PFSK-1 (cell line): ENCODE measurements at regions not wholly inside any gene's neighbourhood (a gene's known extent, or its start where the extent isn't known, plus 50 kb on each side); places are given as distances from the start of the nearest gene placed in this dataset.

Experiments used
- FOXP2 ChIP-seq: optimal IDR thresholded peaks from 2 replicates; pipeline ENCODE3; 2011; ENCODE audit warnings: borderline replicate concordance, control low read depth, inconsistent platforms; ENCODE audit not compliant: insufficient read depth; ENCODE audit errors: extremely low read length, extremely low read depth
- POLR2AphosphoS5 ChIP-seq: IDR thresholded peaks from 2 replicates; pipeline ENCODE4 v1.6.1; 2012; ENCODE audit warnings: low read depth, mild to moderate bottlenecking, control low read depth, low read length, moderate library complexity
- REST ChIP-seq, 2 experiments: IDR thresholded peaks; 2 replicates each; pipeline versions ENCODE4 v1.6.1 to v1.8.0; 2011 to 2012; ENCODE audit warnings: low read depth in 2 of 2, low read length in 2 of 2, control low read depth in 1 of 2, inconsistent platforms in 1 of 2, mild to moderate bottlenecking in 1 of 2, moderate library complexity in 1 of 2; ENCODE audit not compliant: insufficient read depth in 1 of 2
- SIN3A ChIP-seq: IDR thresholded peaks from 2 replicates; pipeline ENCODE4 v1.6.1; 2012; ENCODE audit warnings: mild to moderate bottlenecking, low read length, moderate library complexity, borderline replicate concordance; ENCODE audit not compliant: insufficient read depth
- TAF1 ChIP-seq: IDR thresholded peaks from 2 replicates; pipeline ENCODE4 v1.6.1; 2012; ENCODE audit warnings: low read length, control low read depth, borderline replicate concordance; ENCODE audit not compliant: insufficient read depth

GRCh38 chr13:50257646-50258045 is 242.4 kb downstream of the KCNRG start:
- no peak for TF ChIP-seq POLR2AphosphoS5
- no peak for TF ChIP-seq FOXP2
- no peak for TF ChIP-seq TAF1
- no peak for TF ChIP-seq REST (IDR thresholded peaks at IDR 0.05; ENCODE audit: insufficient read depth in 1 of 2, low read depth in 2 of 2, low read length in 2 of 2)
- no peak for TF ChIP-seq SIN3A

- no peak for TF ChIP-seq REST (IDR thresholded peaks at IDR 0.05; ENCODE audit: insufficient read depth in 1 of 2, low read depth in 2 of 2, low read length in 2 of 2)
- TF ChIP-seq FOXP2 = no peak
- TF ChIP-seq TAF1 = no peak
- TF ChIP-seq SIN3A = no peak
- TF ChIP-seq POLR2AphosphoS5 = no peak
These were observed 246.1 kb downstream of the KCNRG start for GRCh38 chr13:50261130-50261901.

GRCh38 chr13:50267066-50267465 is 251.8 kb downstream of the KCNRG start:
- no peak for TF ChIP-seq TAF1
- TF ChIP-seq POLR2AphosphoS5 = no peak

DNA sequence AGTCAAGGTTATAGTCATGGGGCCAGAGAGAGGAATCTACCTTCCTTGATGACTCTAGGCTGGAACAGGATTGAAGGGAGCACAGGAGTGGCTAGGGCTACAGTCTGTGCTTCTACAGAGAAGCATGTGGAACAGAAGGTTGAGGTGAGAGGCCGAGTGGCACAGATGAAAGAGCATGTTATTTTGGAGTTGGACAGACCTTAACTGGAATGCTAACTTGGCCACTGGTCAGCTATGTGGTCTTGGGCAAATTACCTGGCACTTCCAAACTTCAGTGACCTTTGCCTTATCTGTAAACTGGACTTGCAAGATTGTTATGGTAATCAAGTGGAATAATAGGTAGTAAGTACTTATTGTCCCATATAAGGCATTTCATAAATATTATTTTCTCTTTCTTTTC is 252.7 kb downstream of the KCNRG start:
- TF ChIP-seq REST (IDR thresholded peaks at IDR 0.05; ENCODE audit: insufficient read depth in 1 of 2, low read depth in 2 of 2, low read length in 2 of 2) (no peak), FOXP2 (no peak), POLR2AphosphoS5 (no peak), SIN3A (no peak), TAF1 (no peak)

DNA sequence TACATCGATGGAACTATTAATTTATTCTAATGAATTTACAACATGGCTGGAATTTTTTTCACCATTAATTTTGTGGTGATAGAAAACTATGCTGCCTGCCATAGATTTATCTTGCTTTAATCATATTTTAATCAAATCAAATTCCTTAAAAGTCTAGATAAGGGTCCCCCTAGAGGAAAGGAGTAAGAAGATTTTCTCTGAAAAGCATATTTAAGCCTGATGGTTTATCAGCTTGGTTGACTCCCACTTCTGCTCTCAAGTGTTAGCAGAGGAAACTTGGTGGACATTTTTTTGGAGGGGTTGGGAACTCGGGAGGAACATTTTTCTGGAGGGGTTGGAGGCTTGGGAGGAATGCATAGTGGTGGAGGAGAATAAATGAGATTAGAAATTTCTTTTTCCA is 253.3 kb downstream of the KCNRG start:
- TF ChIP-seq REST (IDR thresholded peaks at IDR 0.05; ENCODE audit: insufficient read depth in 1 of 2, low read depth in 2 of 2, low read length in 2 of 2) (no peak), FOXP2 (no peak), TAF1 (no peak), SIN3A (no peak), POLR2AphosphoS5 (no peak)
